Duodenal mucosa (tissue), 2 donors: ENCODE measurements at regions not wholly inside any gene's neighbourhood (a gene's known extent, or its start where the extent isn't known, plus 50 kb on each side); places are given as distances from the start of the nearest gene placed in this dataset.
"Not testable (repeated sequence)": the region's sequence is repeated elsewhere in the genome, so short reads cannot be mapped to it uniquely, and the experiment has no call there.

Experiments used
- H3K27ac ChIP-seq: one replicate; pipeline ENCODE4 v1.7.0; 2013; ENCODE audit warnings: low read depth, low read length
- H3K27me3 ChIP-seq, 2 donors: one replicate each; pipeline ENCODE4 v1.7.0; 2013; ENCODE audit warnings: low read length in 2 of 2, control low read depth in 1 of 2; ENCODE audit not compliant: insufficient read depth in 2 of 2, control insufficient read depth in 1 of 2
- H3K36me3 ChIP-seq, 2 donors: one replicate each; pipeline ENCODE4 v1.7.0; 2013; ENCODE audit warnings: low read length in 2 of 2, control low read depth in 1 of 2; ENCODE audit not compliant: insufficient read depth in 2 of 2, control insufficient read depth in 1 of 2
- H3K4me1 ChIP-seq, 2 donors: one replicate each; pipeline ENCODE4 v1.7.0; 2013; ENCODE audit warnings: low read length in 2 of 2, control low read depth in 1 of 2; ENCODE audit not compliant: insufficient read depth in 2 of 2, control insufficient read depth in 1 of 2
- H3K4me3 ChIP-seq, 2 donors: one replicate each; pipeline ENCODE4 v1.7.0; 2013; ENCODE audit warnings: low read length in 2 of 2, low read depth in 1 of 2
- H3K9ac ChIP-seq, 2 donors: one replicate each; pipeline ENCODE4 v1.7.0; 2013; ENCODE audit warnings: low read length in 2 of 2, low read depth in 1 of 2
- H3K9me3 ChIP-seq, 2 donors: one replicate each; pipeline ENCODE4 v1.7.0; 2013; ENCODE audit warnings: low read length in 2 of 2, control low read depth in 1 of 2; ENCODE audit not compliant: control insufficient read depth in 1 of 2

DNA sequence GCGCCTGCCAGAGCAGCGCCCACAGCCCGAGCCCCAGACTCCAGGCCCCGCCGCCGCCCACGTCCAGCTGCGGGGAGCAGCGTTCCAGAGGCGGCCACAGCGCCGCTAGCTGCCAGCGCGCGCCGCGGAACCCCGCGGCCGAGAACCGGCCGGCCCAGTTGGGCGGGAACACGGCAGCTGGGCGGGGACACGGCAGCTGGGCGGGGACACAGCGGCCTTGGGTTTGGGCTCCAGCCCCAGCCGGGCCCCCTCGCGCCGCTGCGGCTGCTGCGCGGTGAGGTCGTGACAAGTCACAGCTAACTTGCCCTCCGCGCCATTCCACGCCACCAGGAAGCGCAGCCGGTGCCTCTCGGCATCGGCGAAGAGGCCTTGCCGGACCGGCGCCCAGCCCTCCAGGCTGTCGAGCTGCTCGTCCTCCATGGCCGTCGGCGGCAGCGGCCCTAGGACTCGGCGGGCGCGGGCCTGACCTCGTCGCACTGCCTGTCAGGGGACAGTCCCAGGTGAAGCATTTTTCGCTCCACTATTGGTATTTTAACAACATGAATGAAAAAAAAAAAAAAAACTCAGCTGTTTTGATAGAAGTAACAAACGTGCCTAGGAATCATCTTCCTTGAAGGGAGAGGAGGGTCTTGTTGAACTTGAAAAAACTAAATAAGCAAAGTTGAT lies 56.6 kb upstream of the GOLGA8N start:
- H3K9ac ChIP-seq, H3K27me3 ChIP-seq, H3K36me3 ChIP-seq, H3K4me1 ChIP-seq, H3K9me3 ChIP-seq: not testable (repeated sequence)
- peak overlapping the region in 1 of 2 donors; percentile 55 for H3K4me3 ChIP-seq
- H3K27ac ChIP-seq: peak overlapping the region; percentile 42

DNA sequence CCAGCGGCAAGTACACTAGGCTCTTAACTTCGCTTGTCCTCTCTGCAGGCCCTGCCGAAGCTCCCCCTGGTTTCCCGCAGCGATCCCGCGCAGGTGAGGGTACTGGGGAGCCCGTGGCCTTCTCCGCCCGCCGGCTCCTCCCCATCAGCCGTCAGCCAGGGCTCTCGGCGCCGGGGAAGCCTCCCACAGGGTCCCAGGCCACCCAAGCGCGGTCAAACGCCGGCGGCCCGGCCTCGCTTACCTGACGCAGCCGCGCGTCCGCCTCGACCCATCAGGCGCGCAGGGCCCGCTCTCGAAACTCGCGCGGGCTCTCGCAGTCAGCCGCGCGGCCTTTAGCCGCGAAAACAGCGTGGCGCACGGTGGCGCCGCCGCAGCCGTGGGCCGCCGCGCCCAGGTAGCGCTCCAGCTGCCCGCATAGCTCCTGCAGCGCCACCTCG lies 57.2 kb upstream of the GOLGA8N start:
- not testable (repeated sequence) for H3K9me3 ChIP-seq, H3K36me3 ChIP-seq, H3K4me3 ChIP-seq, H3K9ac ChIP-seq, H3K27me3 ChIP-seq, H3K4me1 ChIP-seq, H3K27ac ChIP-seq

DNA sequence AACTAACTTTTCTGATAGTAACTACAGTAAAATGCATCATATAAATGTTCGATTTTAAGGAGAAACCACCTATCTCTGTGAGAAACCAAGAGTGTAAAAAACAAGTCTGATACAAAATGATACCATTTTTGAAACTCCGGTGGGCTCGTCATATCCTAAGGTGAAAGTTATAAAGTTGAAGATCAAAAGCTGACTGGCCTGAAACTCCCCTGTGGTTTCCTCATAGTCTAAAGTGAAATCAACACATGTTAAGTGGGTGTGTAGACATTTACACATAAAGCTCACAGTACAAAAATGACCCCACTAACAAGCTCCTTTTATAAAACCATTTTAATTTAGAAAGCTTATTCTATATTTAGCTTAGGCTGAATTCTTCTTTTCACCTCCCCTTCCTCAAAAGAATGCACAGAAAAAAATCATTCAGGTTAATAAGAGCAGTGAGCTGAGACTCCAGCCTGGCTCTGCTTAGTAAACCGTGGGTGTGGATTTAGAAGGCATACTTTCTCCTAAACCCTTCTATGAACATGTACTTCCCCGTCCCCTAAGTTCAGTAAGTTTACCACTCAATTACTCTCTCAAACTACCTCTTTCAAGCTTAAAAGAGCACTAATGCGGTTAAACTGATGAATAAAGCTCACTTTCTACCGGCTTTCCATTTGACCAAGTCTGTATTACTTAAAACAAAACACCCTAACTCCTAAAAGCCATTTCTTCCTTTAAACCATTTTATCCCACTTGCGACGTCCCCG lies 57.9 kb upstream of the GOLGA8N start:
- H3K27ac ChIP-seq, H3K4me1 ChIP-seq, H3K27me3 ChIP-seq, H3K9ac ChIP-seq, H3K36me3 ChIP-seq, H3K9me3 ChIP-seq, H3K4me3 ChIP-seq: not testable (repeated sequence)

DNA sequence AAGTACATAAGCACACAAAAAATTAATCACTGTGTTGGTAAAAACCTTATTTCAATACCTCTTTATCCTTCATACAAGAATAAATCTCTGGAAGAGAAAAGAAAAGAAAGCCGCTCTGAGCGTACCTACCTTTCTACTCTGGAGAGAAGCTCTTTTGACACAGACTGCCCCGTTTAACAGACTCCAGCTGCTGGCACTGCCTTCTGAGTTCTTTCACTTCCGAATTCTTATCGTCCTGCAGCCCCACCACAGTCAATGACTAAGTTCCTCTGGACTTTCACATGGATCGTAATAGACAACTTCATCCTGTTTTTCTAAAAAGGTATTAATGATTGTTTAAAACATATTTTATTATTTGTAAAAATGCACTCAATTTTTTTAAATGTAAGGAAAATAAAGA lies 67.5 kb upstream of the GOLGA8O start:
- H3K27me3 ChIP-seq, H3K4me3 ChIP-seq, H3K36me3 ChIP-seq, H3K4me1 ChIP-seq, H3K27ac ChIP-seq, H3K9me3 ChIP-seq, H3K9ac ChIP-seq: not testable (repeated sequence)

DNA sequence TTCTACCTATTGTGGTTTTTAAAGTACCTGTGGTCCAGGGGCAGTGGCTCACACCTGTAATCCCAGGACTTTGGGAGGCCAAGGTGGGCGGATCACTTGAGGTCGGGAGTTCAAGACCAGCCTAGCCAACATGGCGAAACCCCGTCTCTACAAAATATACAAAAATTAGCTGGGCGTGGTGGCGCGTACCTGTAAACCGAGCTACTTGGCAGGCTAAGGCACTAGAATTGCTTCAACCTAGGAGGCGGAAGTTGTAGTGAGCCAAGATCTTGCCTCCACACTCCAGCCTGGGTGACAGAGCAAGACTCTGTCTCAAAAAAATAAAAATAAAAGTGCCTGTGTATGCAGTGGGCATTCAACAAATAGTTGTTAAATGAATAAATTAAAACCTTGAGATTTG lies 67.0 kb upstream of the GOLGA8O start:
- not testable (repeated sequence) for H3K9ac ChIP-seq, H3K9me3 ChIP-seq, H3K27ac ChIP-seq, H3K4me1 ChIP-seq, H3K36me3 ChIP-seq, H3K27me3 ChIP-seq, H3K4me3 ChIP-seq

DNA sequence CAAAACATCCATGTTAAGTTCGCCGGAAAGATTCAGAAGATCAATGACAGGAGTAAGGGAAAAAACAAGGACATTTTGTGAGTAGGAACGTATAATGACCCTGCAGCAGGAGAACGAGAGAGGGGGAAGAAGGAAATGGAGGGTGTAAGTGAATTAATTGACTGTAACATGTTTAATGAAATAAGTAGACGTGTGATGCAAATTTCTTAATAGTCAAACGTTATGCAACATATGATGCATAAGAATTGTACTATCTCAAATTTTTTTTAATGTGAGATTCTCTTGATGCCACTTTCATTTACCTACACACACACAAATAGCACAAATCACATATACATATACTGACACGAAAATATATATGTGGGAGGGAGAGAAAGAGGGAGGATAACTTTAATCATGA lies 63.5 kb upstream of the GOLGA8O start:
- not testable (repeated sequence) for H3K9ac ChIP-seq, H3K36me3 ChIP-seq, H3K4me1 ChIP-seq, H3K9me3 ChIP-seq, H3K27me3 ChIP-seq, H3K27ac ChIP-seq, H3K4me3 ChIP-seq

DNA sequence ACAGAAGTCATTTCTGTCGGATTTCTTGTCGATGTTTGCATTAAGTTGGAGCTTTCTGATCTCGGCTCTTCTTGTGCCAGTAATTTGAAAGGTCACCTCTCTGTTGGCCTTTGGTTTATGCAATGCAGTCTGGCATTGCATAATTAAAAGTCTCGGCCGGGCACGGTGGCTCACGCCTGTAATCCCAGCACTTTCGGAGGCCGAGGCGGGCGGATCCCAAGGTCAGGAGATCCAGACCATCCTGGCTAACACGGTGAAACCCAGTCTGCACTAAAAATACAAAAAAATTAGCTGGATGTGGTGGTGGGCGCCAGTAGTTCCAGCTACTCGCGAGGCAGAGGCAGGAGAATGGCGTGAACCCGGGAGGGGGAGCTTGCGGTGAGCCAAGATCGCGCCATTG lies 62.6 kb upstream of the GOLGA8O start:
- not testable (repeated sequence) for H3K4me3 ChIP-seq, H3K4me1 ChIP-seq, H3K27me3 ChIP-seq, H3K9me3 ChIP-seq, H3K9ac ChIP-seq, H3K27ac ChIP-seq, H3K36me3 ChIP-seq

DNA sequence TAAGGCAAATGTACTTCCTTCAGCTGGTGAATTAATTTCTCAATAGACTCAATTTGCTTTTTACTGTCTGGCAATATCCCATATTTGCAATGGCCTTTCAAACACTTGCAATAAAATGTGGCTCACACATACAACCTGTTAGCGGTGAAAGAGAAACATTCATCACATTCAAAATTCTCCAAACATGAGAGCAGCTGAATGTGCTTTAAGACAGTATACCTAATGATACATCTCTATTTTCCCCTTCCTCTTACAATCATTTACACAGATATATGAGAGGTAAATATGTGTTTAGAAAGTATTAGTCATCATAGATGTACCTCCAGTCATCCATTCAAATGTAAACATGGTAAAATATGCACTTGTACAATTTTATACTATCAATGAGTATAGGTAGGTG lies 61.5 kb upstream of the GOLGA8O start:
- H3K36me3 ChIP-seq, H3K4me3 ChIP-seq, H3K9me3 ChIP-seq, H3K27ac ChIP-seq, H3K27me3 ChIP-seq, H3K9ac ChIP-seq, H3K4me1 ChIP-seq: not testable (repeated sequence)

DNA sequence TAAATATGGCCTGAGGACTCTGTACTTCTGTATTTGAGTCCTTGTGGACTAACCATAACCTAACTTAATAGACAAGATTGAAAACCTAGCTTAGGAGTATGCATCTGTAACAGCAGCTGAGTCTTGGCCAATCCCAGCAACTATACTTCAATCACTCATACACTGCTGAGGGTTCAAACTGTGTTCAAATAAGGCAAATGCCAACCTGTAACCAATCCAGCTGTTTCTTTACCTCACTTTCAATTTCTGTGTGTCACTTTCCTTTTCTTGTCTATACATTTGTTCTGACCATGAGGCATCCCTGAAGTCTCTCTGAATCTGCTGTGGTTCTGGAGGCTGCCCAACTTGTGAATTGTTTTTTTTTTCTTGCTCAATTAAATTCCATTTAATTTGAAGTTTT lies 57.9 kb upstream of the GOLGA8O start:
- H3K27me3 ChIP-seq, H3K9ac ChIP-seq, H3K27ac ChIP-seq, H3K9me3 ChIP-seq, H3K36me3 ChIP-seq, H3K4me3 ChIP-seq, H3K4me1 ChIP-seq: not testable (repeated sequence)

DNA sequence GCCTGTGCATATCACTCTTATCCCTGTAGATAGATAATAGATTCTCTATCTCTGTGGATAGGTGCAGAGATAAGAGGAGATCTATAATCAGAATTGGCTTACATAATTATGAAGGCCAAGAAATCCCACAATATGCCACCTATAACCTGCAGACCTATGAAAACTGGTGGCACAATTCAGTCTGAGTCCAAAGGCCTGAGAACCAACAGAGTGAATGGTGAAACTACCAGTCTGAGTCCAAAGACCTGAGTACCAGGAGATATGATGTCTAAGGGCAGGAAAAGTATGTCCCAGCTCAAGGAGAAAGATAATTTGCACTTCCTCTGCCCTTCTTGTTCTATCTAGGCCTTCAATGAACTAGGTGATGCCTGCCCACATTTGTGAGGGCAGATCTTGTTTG lies 54.6 kb upstream of the GOLGA8O start:
- not testable (repeated sequence) for H3K27ac ChIP-seq, H3K27me3 ChIP-seq, H3K4me1 ChIP-seq, H3K36me3 ChIP-seq, H3K9ac ChIP-seq, H3K9me3 ChIP-seq, H3K4me3 ChIP-seq

DNA sequence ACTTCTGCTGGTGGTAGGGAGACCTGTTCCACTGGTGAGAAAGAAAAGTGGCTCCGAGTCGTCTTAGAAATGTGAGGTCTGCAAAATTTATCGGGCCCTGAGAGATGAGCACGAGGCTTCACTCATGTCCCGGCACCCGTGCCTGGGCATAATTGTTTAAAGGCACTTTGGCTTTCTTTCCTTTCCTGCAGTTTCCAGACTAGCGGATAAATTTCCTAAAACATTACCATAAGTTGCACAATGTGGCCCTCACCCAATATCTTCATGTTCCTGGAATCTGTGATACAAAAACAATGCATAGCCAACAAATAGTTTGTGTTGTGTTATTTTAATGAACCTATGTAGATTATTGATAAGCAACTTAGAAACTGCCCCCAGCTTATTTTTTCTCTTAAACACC lies 52.6 kb upstream of the GOLGA8O start:
- H3K9me3 ChIP-seq, H3K4me1 ChIP-seq, H3K36me3 ChIP-seq, H3K9ac ChIP-seq, H3K4me3 ChIP-seq, H3K27ac ChIP-seq, H3K27me3 ChIP-seq: not testable (repeated sequence)
